GM18507 (cell line): ENCODE measurements at regions not wholly inside any gene's neighbourhood (a gene's known extent, or its start where the extent isn't known, plus 50 kb on each side); places are given as distances from the start of the nearest gene placed in this dataset.
"Not testable (repeated sequence)": the region's sequence is repeated elsewhere in the genome, so short reads cannot be mapped to it uniquely, and the experiment has no call there.

Source experiments
- DNase-seq: peaks from one replicate; pipeline ENCODE4 v3.0.0; 2011; ENCODE audit warnings: low read depth; ENCODE audit not compliant: insufficient read length; ENCODE audit errors: extremely low spot score
- FAIRE-seq: peaks from 2 replicates; lab custom pipeline; 2011; peaks lifted over from hg19 to GRCh38; lab: Jason Lieb, UNC

DNA sequence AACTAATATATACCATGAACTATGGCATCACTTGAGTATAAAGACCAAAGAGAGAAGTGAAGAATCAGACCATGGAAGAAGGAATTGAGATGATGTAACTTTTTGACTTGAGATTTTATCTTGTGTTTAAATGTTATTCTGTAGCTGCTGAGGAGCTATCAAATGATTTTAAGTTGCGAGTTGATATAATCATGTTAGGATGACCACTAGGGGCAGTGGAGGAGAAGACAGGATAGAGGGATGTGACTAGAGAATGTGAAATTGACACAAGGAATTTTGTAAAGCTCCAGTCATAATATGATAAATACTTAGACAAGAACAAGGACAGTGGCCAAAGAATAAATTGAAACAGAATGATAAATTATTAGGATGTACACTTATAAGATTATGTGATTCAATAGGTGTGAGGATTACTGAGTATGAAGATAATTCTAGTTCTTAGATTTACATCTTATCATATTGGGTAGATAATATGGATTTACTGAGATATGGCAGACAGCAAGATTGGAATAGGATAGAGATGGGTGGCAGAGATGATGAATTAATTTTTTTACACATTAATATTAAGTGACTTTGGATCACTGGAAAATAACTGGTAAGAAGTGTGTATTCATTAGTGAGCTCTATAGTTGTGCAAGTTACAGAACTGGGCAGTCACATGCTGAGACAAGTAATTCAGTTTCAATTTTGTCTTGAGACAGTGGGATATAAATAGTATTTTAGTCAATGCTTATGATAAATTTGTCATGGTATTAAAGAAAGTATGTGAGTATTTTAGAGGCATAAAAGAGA is 816.0 kb upstream of the PCDH10 start:
- no peak for DNase-seq
- FAIRE-seq = no peak

DNA sequence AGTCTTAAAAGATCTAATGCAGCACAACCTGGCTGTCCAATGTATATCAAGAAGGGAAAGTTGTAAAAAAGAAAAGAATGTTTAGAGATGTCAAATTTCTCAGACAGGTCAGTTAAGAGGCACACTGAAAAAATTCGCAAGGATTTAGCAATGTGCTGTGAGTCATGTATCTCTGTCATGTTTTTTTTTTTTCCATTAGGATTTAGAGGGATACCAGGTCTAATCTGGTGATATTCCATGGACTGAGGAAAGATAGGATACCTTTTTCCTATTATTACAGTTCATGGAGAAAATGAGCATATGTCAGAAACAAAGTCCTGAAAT is 815.4 kb upstream of the PCDH10 start:
- no peak for DNase-seq
- FAIRE-seq = no peak

GRCh38 chr4:132334081-132334480 is 815.0 kb upstream of the PCDH10 start:
- no peak for FAIRE-seq
- no peak for DNase-seq

DNA sequence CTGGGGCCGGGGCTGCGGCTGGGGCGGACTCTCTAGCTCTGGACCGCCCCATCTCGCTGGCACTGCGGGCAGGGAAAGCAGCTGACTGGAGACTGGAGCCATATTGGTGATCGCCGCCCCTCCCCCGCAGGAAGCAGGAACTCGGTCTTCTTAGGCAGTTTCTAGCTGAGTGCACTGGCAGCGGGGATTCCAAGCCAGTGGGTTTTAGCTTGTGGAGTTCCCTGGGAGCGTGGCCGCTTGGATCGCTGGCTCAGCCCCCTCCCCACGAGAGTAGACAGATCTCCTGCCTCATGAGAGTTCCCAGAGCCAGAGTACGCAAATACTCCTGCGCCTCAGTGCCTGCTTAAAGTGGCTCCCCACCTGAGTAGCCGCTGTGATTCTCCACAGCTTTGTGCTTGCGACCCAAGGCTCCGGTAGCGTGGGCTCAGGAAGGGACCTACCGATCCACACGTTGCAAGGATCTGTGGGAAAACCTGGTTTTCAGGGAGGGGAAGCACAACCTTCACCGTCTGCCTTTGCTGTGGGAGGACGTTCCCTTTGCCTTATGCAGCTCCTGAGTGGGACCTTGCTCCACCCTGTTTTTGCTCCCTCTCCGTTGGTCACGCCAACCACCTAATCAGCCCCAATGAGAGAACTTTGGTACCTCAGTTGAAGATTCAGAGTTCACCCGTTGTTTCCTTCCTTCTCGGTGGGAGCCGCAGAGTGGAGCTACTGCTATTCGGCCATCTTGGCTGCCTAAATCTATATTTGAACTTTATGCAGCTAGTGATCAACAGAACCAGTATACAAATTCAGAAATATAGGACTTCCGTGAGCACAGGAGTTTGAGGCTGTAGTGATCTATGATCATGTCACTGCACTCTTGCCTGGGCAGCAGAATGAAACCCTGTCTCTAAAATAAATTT is 803.9 kb upstream of the PCDH10 start:
- FAIRE-seq = no peak
- DNase-seq = no peak

DNA sequence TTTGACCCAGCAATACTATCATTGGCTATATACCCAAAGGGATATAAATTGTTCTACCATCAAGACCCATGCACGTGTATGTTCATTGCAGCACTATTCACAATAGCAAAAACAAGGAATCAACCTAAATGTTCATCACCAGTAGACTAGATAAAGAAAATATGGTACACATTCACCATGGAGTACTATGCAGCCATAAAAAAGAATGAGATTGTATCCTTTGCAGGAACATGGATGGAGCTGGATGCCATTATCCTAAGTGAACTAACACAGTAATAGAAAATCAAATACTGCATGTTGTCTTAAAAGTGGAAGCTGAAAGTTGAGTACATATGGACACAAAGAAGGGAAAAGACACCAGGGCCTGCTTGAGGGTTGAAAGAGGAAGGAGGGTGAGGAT is 803.1 kb upstream of the PCDH10 start:
- DNase-seq (no peak), FAIRE-seq (no peak)

GRCh38 chr4:132351606-132352005 is 797.5 kb upstream of the PCDH10 start:
- DNase-seq, FAIRE-seq: not testable (repeated sequence)

GRCh38 chr4:132382243-132382642 is 766.9 kb upstream of the PCDH10 start:
- FAIRE-seq (no peak), DNase-seq (no peak)

DNA sequence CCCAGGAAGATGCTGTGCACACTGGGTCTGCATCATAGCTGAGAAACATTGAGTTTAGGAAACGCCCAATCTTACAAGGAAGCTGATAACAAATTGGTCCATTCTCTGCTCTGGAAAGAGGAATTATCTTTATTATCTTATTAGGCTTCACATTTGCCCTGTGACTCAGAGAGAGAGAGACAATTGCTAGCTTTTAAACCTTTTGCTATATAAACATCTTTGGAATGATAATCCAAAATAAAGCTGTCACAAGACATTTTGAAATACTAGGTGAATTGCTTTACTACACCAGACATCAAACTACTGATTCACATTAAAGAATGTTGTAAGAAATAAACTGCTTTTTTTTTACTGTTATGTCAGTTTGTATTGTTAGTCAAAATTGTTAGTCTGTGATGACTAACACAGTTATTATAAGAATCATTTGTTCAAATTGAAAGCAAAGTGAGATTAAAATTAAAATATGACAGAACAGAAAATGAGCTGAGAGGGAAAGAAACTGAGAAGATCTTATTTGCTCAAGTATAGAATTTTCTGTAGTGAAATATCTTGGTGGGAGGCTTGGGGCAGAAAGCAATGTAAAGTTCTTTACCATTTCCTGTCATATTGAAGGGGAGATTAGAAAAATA is 765.4 kb upstream of the PCDH10 start:
- no peak for FAIRE-seq
- no peak for DNase-seq

DNA sequence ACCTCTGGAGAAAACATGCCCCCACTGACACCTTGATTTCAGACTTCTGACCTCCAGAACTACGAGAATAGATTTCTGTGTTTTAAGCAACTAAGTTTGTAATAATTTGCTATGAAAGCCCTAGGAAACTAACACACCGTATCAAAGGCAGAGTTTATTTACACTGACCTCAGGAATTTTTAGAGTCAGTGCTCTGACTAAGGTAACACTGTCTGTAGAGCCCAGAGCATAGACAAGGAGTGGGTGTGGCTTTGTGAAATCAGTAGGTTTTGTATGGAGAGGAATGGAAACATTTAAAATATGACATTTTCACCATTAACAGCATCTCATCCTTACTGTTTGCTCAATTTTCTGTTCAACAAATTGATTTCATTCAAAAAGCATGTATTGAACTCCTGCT is 764.4 kb upstream of the PCDH10 start:
- FAIRE-seq = no peak

GRCh38 chr4:132386130-132386529 is 763.0 kb upstream of the PCDH10 start:
- FAIRE-seq = no peak
- no peak for DNase-seq

More for the DNA sequence above, 764.4 kb upstream of the PCDH10 start:
- DNase-seq = no peak

DNA sequence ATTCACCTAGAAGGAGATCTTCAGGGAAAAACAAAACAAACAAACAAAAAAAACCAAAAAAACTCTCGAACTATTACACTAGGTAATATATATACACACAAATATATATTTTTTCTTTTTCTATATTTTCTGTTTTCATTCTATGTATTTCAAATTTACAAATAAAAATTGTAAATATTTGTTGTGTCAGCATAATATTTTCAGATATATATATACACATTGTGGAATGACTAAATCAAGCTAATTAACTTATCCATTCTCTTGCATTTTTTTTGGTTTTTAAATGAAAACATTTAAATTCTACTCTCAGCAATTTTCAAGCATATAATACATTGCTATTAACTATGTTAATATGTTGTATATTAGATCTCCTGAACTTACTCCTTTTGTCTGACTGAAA is 762.0 kb upstream of the PCDH10 start:
- FAIRE-seq = no peak
- no peak for DNase-seq

DNA sequence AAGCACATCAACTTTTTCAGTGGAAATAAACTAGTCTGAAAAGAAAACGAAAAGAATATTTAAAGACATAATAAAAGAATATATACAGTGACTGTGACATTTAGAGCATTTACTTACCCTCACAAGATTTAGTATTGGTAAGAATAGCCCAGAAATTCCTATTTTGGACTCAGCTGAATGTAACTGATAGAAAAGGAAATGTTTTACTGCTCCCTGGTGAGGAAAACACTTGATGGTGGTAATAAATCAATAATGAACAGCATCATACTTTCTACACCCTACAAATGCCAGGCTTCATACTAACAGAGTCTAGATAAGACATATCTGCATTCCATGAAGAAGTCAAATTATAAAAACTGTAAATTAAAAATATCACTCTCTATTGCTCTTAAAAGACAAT is 753.5 kb upstream of the PCDH10 start:
- FAIRE-seq = no peak
- DNase-seq = no peak

DNA sequence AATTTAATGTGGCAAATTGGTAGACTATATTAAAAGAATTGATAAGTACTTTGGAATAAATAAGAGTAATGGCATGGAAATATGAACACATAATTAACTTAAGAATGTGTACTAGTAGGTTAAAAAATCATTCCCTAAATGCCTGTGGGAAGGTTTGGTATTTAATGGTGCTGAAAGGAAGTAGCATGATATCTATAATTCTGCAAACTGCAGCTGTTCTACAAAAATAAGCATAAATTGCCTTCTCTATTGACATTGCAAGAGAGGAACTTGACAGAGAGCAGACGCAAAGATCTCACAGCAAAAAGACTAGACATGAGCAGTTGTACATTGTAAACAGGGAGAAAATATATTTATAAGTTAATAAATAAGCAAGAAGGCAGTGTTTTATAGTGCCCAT is 752.5 kb upstream of the PCDH10 start:
- FAIRE-seq = no peak
- DNase-seq = no peak

GRCh38 chr4:132417220-132417619 is 731.9 kb upstream of the PCDH10 start:
- DNase-seq = no peak
- FAIRE-seq = no peak

DNA sequence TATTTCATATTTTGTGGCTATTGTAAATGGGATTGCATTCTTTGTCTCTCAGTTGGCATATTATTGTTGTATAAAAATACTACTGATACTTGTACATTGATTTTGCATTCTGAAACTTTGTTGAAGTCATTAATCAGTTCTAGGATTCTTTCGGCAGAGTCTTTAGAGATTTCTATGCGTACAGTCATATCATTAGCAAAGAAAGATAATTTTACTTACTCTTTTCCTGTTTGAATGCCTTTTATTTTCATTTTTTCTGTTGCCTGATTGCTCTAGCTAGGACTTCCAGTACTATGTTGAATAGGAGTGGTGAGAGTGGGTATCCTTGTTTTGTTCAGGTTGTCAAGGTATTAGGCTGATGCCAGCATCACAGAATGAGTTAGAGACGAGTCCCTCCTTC is 722.0 kb upstream of the PCDH10 start:
- FAIRE-seq = no peak
- no peak for DNase-seq

DNA sequence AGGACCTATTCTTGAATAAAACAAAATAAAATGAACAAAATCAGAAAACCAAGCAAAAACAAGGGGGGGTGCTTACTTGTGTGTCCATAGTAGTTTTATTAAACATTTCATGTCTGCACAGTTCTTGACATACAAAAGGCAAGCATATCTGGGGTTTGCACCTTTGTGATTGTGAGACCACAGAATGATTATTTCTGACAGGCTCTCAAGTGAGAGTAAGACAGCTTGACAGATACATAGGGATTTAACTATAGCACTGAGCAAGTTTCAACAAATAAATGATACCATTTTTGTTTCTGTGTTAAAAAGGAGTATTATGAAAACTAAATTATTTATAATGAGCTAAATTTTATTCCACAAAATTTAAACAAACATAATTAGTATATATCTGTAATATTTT is 712.0 kb upstream of the PCDH10 start:
- DNase-seq (no peak), FAIRE-seq (no peak)

DNA sequence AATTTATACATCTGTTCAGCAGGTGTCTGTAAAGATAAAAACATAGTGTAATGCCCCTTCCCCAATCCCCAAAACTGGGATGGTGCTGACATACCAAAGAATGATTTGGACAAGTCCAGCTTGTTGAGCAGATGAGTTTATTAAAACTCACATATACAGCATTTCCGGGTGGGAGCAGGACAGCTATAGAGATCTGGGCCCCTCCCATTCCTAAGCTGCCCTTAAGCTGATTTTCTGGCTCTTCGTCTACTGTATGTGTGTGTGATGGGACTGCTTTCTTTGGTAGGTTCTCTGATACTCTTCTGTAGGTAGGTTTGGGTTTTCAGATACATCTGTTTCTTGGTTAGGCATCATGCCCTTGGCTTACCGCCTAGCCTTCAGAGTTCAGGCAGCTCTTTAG is 703.7 kb upstream of the PCDH10 start:
- no peak for FAIRE-seq

GRCh38 chr4:132457987-132458386 is 691.1 kb upstream of the PCDH10 start:
- FAIRE-seq, DNase-seq: not testable (repeated sequence)

More for the DNA sequence above, 703.7 kb upstream of the PCDH10 start:
- DNase-seq = no peak

- no peak for DNase-seq
- FAIRE-seq = no peak
Observed at GRCh38 chr4:132479543-132479942, 669.6 kb upstream of the PCDH10 start.

- FAIRE-seq (no peak), DNase-seq (no peak)
Observed at GRCh38 chr4:132488555-132488954, 660.5 kb upstream of the PCDH10 start.
